ENCODE measurements at regions not wholly inside any gene's neighbourhood (a gene's known extent, or its start where the extent isn't known, plus 50 kb on each side); places are given as distances from the start of the nearest gene placed in this dataset.

GRCh38 chr12:43060742-43061141 is 471.2 kb upstream of the PRICKLE1 start:
- no peaks in the 10 kb centered on the region for H3K36me3 Mint-ChIP-seq (ENCODE audit: low read depth, unreplicated experiment)
- no peak overlapping the region for H3K27ac Mint-ChIP-seq (ENCODE audit: unreplicated experiment)
- H3K9me3 Mint-ChIP-seq (ENCODE audit: unreplicated experiment): no peaks in the 10 kb centered on the region
- no peak for TF ChIP-seq CTCF (IDR thresholded peaks at IDR 0.05; ENCODE audit: unreplicated experiment)
- no peaks in the 10 kb centered on the region for H3K27me3 Mint-ChIP-seq (ENCODE audit: unreplicated experiment)
- no peaks in the 10 kb centered on the region for H3K4me1 Mint-ChIP-seq (ENCODE audit: unreplicated experiment)
- no peak for DNase-seq (ENCODE audit: low spot score)
- no peak overlapping the region for H3K4me3 Mint-ChIP-seq (ENCODE audit: unreplicated experiment)

- no peak overlapping the region for H3K27ac Mint-ChIP-seq (ENCODE audit: unreplicated experiment)
These were observed 469.1 kb upstream of the PRICKLE1 start for GRCh38 chr12:43058616-43059015.

GRCh38 chr12:43057566-43057965 is 468.0 kb upstream of the PRICKLE1 start:
- no peaks in the 10 kb centered on the region for H3K27me3 Mint-ChIP-seq (ENCODE audit: unreplicated experiment)
- H3K4me3 Mint-ChIP-seq (ENCODE audit: unreplicated experiment): no peak overlapping the region
- H3K36me3 Mint-ChIP-seq (ENCODE audit: low read depth, unreplicated experiment): no peaks in the 10 kb centered on the region
- no peak for DNase-seq (ENCODE audit: low spot score)
- no peaks in the 10 kb centered on the region for H3K9me3 Mint-ChIP-seq (ENCODE audit: unreplicated experiment)
- peaks cover 6% of the 10 kb centered on the region for H3K4me1 Mint-ChIP-seq (ENCODE audit: unreplicated experiment)
- no peak overlapping the region for H3K27ac Mint-ChIP-seq (ENCODE audit: unreplicated experiment)
- TF ChIP-seq CTCF (IDR thresholded peaks at IDR 0.05; ENCODE audit: unreplicated experiment): no peak

More at GRCh38 chr12:43058616-43059015, 469.1 kb upstream of the PRICKLE1 start:
- Mint-ChIP-seq H3K27me3 (ENCODE audit: unreplicated experiment) (no peaks in the 10 kb centered on the region), H3K4me3 (ENCODE audit: unreplicated experiment) (no peak overlapping the region), H3K36me3 (ENCODE audit: low read depth, unreplicated experiment) (no peaks in the 10 kb centered on the region), H3K9me3 (ENCODE audit: unreplicated experiment) (no peaks in the 10 kb centered on the region), H3K4me1 (ENCODE audit: unreplicated experiment) (peaks cover 6% of the 10 kb centered on the region)
- no peak for DNase-seq (ENCODE audit: low spot score)
- no peak for TF ChIP-seq CTCF (IDR thresholded peaks at IDR 0.05; ENCODE audit: unreplicated experiment)

GRCh38 chr12:43054085-43054484 is 464.5 kb upstream of the PRICKLE1 start:
- Mint-ChIP-seq H3K4me3 (ENCODE audit: unreplicated experiment) (no peak overlapping the region), H3K4me1 (ENCODE audit: unreplicated experiment) (peaks cover 6% of the 10 kb centered on the region), H3K27me3 (ENCODE audit: unreplicated experiment) (no peaks in the 10 kb centered on the region), H3K36me3 (ENCODE audit: low read depth, unreplicated experiment) (no peaks in the 10 kb centered on the region), H3K27ac (ENCODE audit: unreplicated experiment) (no peak overlapping the region), H3K9me3 (ENCODE audit: unreplicated experiment) (no peaks in the 10 kb centered on the region)
- DNase-seq (ENCODE audit: low spot score): no peak
- TF ChIP-seq CTCF (IDR thresholded peaks at IDR 0.05; ENCODE audit: unreplicated experiment): no peak

- Mint-ChIP-seq H3K36me3 (ENCODE audit: low read depth, unreplicated experiment) (no peaks in the 10 kb centered on the region), H3K4me3 (ENCODE audit: unreplicated experiment) (no peak overlapping the region), H3K27me3 (ENCODE audit: unreplicated experiment) (no peaks in the 10 kb centered on the region), H3K9me3 (ENCODE audit: unreplicated experiment) (no peaks in the 10 kb centered on the region), H3K4me1 (ENCODE audit: unreplicated experiment) (peaks cover 6% of the 10 kb centered on the region), H3K27ac (ENCODE audit: unreplicated experiment) (no peak overlapping the region)
- no peak for DNase-seq (ENCODE audit: low spot score)
- TF ChIP-seq CTCF (IDR thresholded peaks at IDR 0.05; ENCODE audit: unreplicated experiment): no peak
These were observed 462.9 kb upstream of the PRICKLE1 start for GRCh38 chr12:43052441-43052840.

Measured in endothelial cell (in vitro differentiated cells).